NCI-H128 (cell line): ENCODE measurements at regions not wholly inside any gene's neighbourhood (a gene's known extent, or its start where the extent isn't known, plus 50 kb on each side); places are given as distances from the start of the nearest gene placed in this dataset.
"Not testable (repeated sequence)": the region's sequence is repeated elsewhere in the genome, so short reads cannot be mapped to it uniquely, and the experiment has no call there.

Experiments used
- DNase-seq: peaks from one replicate; lab custom pipeline; 2025; ENCODE audit not compliant: unreplicated experiment; lab: John Stamatoyannopoulos, UW

- not testable (repeated sequence) for DNase-seq
These were observed 186.2 kb upstream of the CHL1 start for GRCh38 chr3:10109-10996.

GRCh38 chr3:11734-12133 is 184.8 kb upstream of the CHL1 start:
- no peak for DNase-seq

GRCh38 chr3:14652-15051 is 181.9 kb upstream of the CHL1 start:
- DNase-seq: no peak

GRCh38 chr3:16366-16765 is 180.2 kb upstream of the CHL1 start:
- no peak for DNase-seq

GRCh38 chr3:20421-20820 is 176.1 kb upstream of the CHL1 start:
- DNase-seq: no peak

GRCh38 chr3:24006-24405 is 172.6 kb upstream of the CHL1 start:
- no peak for DNase-seq

- no peak for DNase-seq
These were observed 171.5 kb upstream of the CHL1 start for GRCh38 chr3:25056-25455.

- DNase-seq: not testable (repeated sequence)
These were observed 160.6 kb upstream of the CHL1 start for GRCh38 chr3:35985-36384.

GRCh38 chr3:42871-43744 is 153.5 kb upstream of the CHL1 start:
- not testable (repeated sequence) for DNase-seq

GRCh38 chr3:44028-44676 is 152.4 kb upstream of the CHL1 start:
- DNase-seq: no peak

GRCh38 chr3:44941-45340 is 151.6 kb upstream of the CHL1 start:
- not testable (repeated sequence) for DNase-seq

GRCh38 chr3:46576-46975 is 150.0 kb upstream of the CHL1 start:
- no peak for DNase-seq

- peak; percentile 35 for DNase-seq
These were observed 143.1 kb upstream of the CHL1 start for GRCh38 chr3:53441-53840.

GRCh38 chr3:54240-54639 is 142.3 kb upstream of the CHL1 start:
- no peak for DNase-seq

GRCh38 chr3:56672-57071 is 139.9 kb upstream of the CHL1 start:
- no peak for DNase-seq

GRCh38 chr3:59854-60253 is 136.7 kb upstream of the CHL1 start:
- no peak for DNase-seq

- no peak for DNase-seq
These were observed 133.3 kb upstream of the CHL1 start for GRCh38 chr3:63095-63765.

GRCh38 chr3:69690-70089 is 126.9 kb upstream of the CHL1 start:
- no peak for DNase-seq

GRCh38 chr3:72776-73175 is 123.8 kb upstream of the CHL1 start:
- no peak for DNase-seq

GRCh38 chr3:73271-73670 is 123.3 kb upstream of the CHL1 start:
- no peak for DNase-seq

- no peak for DNase-seq
These were observed 121.8 kb upstream of the CHL1 start for GRCh38 chr3:74676-75243.
